NCI-H226 (cell line): ENCODE measurements at regions not wholly inside any gene's neighbourhood (a gene's known extent, or its start where the extent isn't known, plus 50 kb on each side); places are given as distances from the start of the nearest gene placed in this dataset.
"Not testable (repeated sequence)": the region's sequence is repeated elsewhere in the genome, so short reads cannot be mapped to it uniquely, and the experiment has no call there.

ENCODE experiments used
- DNase-seq: peaks from one replicate; pipeline ENCODE4 v3.0.0-alpha.2; 2015

DNA sequence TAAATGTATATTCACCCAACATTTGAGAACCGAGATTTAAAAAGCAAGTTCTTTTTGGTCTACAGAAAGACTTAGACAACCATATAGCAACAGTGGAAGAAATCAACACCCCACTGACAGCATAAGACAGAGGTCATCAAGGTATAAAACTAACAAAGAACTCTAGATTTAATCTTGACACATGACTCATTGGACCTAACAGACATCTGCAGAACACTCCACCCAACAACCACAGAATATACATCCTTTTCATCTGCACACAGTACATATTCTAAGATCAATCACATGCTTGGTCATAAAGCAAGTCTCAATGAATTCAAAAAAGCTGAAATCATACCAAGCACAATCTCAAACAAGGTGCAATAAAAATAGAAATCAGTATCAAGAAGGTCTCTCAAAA, 65.8 kb downstream of the SPIN4 start:
- no peak for DNase-seq

DNA sequence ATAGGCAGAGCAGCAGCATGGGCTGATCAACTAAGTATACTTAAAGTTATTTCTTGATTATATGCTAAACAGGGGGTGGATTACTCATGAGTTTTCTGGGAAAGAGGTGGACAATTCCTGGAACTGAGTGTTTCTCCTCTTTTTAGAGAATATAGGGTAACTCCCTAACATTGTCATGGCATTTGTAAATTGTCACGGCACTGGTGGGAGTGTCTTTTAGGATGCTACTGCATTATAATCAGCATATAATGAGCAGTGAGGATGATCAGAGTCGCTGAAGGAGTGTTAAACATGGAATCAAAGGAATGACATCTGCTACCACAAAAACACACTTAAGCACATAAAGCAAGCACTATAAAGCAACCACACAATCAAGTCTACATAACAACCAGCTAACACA, 66.5 kb downstream of the SPIN4 start:
- no peak for DNase-seq

DNA sequence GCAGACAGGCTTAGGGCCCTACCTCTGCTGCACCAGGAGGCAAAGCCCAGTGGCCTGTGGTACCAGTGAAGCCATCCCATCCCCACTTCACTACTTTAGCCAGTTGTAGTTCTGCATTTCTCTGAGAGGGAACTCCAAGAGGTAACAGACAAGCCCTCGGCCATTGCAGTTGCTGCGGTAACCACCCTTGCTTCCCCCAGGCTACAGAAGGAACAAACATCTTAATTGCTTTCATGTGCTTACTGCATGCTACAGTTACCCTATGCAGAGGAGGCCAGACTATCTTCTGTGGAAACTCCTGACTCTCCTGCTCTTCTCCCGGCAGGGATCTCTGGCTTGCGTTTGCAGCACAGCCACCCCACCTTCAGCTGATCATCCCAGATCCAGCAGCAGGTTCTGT, 67.8 kb downstream of the SPIN4 start:
- DNase-seq = no peak

DNA sequence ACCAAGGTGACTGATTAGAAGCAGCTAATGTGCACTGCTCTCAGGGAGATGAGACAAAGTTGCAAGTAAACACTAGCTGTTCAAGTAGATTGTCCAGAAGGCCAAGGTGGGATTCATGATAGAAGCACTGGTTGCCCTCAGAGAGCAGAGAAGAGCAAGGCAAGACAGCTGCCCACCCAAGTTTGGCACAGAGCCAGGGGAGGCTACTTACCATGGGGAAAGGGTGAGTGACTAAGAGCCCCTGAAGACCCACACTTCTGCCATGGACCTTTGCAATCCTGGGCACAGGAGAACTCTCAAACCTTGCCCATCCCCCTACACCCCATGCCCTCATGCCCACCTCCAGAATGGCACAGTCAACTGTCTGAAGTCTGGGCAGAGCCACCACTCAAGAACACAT, 68.3 kb downstream of the SPIN4 start:
- DNase-seq = no peak

DNA sequence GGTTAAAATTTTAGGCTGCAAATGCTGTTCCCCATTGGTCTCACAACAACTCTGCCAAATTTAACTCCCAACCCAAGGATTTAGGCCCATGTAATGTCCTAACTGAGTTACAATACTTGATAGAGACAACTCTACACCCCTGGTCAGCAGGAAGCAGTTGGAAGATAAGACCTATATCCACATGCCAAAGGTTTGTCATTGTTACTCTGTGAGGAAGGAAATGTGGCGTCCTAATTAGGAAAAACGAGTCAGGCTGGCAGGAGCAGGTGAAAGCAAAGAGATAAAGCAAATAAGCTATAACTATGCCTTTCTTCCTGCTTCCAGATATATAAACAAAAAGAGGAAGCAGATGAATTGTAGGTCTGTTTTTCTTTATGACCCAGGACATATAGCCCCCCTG, 69.1 kb downstream of the SPIN4 start:
- DNase-seq = no peak

DNA sequence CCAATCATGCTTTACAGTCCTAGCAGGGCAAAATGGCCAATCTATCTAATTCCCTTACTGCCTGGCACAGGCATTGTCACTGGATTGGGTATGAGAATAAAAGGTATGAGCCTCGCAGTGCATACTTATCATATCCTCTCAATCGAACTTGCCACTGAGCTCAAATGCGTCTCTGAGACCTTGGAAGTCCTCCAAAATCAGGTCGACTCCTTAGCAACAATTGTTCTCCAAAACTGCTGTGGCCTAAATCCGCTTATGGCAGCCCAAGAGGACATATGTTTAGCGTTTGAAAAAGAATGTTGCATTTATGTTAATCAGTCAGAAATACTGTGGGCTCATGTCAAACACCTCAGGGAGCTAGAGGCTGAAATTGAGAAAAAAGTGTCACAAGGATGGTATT, 69.7 kb downstream of the SPIN4 start:
- DNase-seq = no peak

DNA sequence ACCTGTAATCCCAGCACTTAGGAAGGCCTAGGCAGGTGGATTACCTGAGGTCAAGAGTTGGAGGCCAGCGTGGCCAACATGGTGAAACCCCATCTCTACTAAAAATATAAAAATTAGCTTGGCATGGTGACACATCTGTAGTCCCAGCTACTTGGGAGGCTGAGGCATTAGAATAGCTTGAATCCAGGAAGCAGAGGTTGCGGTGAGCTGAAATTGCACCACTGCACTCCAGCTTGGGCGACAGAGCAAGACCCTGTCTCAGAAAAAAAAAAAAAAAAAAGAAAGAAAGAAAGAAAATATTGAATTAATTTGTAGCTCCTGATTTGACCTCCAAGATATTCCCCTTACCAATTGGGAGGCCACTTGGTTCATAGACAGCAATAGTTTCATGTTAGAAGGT, 73.7 kb downstream of the SPIN4 start:
- not testable (repeated sequence) for DNase-seq

DNA sequence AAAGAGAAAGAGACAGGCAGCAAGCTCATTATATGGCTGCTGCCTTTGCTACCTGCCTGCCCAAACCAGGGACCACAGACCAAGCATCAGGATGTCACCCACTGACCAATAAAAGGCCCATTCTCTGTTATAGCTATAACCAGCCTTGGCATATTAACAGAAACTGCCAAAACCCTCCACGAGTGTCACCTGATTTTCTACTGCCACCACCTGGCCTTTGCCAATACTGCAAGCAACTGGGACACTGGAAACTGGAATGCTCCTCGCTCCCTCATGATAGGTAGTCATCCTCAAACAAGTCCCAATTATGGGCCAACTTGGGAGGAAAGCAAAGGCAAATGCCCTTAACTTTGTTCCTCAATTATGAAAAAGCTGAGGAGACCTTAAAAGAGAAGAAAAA, 76.0 kb downstream of the SPIN4 start:
- DNase-seq = no peak

DNA sequence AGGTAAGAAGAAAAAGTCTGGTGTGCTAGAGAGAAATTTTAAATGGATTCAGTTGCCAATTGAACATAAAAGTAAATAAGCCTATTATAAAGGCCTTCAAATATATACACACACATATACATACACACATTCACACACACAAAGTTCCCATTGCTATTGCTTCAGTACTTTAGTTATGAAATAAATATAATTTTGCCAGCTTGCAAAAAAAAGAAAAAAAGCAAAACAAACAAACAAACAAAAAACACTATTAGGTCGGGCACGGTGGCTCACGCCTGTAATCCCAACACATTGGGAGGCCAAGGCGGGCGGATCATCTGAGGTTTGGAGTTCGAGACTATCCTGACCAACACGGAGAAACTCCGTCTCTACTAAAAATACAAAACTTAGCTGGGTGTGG, 80.3 kb downstream of the SPIN4 start:
- no peak for DNase-seq

DNA sequence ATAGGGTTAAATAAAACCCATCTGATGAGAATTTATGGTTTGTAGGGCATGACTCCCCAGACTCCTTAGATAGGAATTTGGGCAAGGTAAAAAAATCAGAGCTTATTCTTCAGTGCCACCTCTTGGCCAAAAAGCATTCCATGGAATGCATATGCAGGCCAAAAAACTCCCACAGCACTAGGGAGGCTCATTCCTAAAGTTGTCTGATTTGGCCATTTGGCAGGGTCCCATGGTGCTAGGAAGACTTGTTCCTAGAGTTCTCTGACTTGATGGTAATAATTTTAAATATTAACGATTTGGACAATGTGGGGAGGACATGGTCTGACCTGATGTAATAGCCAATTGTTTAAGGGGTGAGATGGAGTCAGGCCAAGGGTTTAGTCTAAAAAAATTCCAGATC, 93.0 kb downstream of the SPIN4 start:
- DNase-seq = peak; percentile 46

DNA sequence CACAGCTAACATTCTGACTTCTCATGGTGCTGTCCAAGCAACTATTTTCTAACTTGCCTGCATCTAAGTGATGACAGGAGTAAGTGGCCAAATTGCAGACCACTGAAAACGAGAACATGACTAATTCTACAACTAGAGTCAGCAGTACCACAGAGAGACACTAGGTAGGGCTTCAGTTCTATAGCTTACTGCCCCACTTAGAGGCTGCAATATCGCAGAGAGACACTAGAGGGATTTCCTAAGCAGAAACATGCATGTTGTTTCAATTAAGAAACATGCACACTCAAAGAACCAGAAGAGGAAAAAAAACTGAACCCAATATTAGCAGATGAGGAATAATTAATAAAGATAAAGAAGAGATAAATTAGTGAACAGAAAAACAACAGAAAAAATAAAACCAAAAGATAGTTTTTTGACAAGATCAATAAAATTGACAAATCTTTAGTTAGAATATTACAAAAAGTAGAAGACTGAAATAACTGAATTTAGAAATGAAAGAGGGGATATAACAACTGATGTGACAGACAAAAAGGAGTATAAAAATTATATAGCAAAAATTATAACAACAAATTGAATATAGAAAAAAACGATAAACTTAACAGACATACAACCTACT, 100.8 kb downstream of the SPIN4 start:
- peak; percentile 46 for DNase-seq

DNA sequence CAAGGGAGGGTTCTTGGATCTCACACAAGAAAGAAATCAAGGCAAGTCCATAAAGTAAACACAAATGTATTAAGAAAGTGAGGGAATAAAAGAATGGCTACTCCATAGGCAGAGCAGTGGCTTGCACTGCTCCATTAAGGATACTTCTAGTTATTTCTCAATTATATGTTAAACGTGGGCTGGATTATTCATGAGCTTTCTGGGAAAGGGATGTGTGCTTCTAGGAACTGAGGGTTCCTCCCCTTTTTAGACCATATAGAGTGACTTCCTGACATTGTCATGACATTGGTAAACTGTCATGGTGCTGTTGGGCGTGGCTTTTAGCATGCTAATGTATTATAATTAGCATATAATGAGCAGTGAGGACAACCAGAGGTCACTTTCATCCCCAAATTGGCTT, 108.4 kb downstream of the SPIN4 start:
- not testable (repeated sequence) for DNase-seq

DNA sequence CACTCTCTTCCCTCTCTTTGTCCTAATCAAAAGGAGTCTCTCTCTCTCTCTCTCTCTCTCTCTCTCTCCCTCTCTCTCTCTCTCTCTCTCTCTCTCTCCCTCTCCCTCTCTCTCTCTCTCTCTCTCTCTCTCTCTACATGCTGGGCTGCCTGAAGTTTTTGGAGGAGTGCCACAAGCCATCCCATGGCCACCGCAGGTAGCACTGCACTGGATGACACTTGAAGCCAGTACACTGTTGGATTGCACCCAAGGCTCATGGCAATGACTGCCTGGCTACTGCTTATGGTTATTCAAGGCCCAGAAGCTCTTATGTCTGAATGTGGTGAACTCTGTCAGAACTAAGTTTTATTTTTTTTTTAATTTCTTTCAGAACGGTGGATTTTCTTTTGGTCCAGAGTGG, 115.2 kb downstream of the SPIN4 start:
- DNase-seq = not testable (repeated sequence)

DNA sequence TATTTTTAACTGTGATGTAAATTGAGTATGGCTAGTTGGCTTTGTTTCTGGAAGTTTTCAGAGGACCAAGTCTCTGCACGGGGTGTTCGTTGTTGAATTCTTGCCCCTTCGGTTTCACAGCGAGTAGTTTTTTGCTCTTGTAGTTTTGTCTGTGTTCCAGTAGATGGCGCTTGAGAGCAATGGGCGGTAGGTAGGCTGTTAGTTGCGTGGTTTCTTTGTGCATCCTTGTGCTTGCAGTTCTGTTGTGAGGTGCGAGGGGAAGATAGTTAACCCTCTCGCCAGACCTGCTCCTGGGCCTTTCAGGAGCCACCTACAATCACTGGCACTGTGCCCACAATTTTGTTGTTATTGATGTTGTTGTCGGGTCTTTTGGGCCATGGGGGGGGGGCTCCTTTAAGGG, 118.1 kb downstream of the SPIN4 start:
- not testable (repeated sequence) for DNase-seq

DNA sequence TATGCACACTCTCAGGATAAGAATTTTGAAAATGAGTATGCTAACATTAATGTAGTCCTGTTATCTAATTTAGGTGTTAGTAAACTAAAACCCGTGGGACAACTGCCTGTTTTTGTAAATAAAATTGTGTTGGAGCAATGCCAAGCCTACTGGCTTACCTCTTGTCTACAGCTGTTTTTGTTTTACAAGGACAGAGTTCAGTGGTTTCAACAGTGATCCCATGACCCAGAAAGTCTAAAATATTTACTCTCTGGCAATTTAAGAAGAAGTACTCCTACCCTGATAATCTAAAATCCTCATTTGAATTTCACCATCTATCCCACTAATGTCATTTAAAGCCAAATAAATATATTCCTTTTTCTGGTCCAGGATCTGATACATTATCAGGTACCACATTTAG, 132.9 kb downstream of the SPIN4 start:
- DNase-seq = not testable (repeated sequence)

DNA sequence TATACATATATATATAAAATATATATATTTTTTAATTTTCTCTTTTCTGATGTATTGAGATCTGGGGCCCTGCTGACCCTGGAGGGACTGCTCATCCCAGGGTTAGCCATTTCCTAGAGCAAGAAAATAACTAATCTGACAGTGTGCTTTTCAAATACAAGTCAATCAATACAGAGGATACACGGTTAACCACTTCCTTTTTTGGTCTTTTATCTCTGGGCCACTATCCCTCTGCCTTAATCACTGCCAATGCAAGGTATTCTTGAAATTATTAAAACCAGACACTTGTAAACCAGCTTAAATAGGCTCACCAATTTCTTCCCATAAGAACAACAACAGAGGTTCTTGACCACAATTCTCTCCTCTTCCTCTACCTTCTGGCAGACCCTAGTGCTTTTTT, 133.6 kb downstream of the SPIN4 start:
- not testable (repeated sequence) for DNase-seq

DNA sequence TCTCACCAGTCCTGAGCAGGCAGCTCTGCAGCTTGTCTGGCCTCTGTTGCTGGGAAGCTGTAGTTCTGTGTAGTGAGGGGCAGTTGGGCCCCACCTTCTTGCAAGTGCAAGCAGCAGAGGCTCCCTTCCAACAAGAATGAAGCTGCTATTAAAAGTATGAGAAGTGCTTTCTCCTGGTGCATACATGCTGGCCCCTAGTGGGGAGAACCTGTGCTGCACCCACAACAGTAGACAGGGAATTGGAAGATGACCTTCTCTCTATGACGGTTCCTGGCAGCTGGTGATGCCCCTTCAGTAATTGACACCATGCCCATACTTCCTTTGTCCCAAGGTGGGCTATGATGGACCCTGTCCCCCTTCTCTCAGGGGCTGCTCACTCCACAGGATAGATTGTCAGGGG, 141.5 kb downstream of the SPIN4 start:
- DNase-seq = not testable (repeated sequence)

DNA sequence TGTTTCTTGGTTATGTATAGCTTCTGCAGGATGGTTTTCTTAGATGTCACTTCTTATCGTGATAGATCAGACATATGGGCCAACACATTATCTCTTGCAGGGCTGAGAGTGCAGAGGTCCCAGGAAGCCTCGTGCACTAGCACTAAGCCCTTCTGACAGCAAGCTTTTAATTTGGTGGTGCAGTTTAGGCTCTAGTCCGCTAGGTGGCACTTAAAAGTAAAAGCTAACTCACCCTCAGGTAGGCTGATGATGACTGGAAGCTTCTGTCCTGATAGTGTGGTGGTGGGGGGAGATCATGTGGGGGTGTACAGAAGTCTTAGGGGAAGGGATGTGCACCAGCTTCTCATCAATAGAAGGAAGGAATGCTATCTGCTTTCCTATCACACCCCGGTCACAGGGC, 142.0 kb downstream of the SPIN4 start:
- DNase-seq = not testable (repeated sequence)

DNA sequence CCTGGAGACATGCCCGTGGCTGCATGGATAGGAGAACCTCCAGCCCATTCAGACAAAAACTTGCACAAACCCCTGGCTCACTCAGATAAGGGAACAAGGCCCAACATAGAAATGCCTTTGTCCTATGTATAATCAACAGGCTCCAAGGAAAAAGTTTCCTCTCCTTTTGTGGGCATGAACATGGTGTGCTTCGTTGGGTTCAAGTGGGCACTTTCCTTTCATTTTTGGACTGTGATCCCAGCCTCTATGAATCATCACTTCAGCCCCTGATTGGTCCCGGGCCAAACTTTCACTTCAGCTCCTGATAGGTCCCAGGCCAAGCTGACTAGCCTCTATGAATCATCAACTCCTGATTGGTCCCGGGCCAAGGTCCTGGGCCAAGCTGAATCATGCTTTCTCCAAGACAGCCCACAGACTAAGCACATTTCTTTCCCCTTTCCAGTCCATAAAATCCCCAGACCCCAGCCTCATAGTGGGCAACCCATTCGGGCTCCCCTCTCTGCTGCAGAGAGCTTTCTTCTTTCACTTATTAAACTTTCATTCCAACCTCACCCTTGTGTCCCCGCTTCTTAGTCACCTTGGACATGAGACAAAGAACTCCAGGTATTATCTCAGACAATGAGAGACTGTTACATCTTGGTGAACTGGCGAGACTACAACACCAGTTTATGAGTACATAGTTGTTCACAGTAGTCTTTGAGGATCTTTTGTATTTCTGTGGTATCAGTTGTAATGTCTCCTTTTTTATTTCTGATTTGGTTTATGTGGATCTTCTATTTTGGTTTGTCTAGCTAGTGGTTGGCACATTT, 146.7 kb downstream of the SPIN4 start:
- DNase-seq = not testable (repeated sequence)

DNA sequence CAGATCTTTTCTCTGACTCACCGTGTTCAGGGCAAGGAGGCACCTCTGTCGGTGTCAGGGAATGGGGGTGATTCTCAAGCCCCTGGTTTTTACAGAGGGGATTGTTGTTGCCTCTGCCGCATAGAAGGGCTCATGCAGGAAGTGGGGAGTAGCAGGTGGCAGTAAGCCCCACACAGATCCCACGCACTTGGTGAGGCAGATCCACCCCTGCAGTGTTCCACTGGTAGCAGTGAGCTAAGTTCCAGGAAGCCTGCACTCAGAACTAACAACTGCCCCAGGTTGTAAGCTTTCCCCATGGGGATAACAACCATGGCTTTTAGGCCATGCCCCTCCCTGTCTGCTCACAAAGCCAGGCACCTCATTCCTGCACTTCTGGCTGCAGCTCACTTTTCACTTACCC, 149.1 kb downstream of the SPIN4 start:
- not testable (repeated sequence) for DNase-seq

DNA sequence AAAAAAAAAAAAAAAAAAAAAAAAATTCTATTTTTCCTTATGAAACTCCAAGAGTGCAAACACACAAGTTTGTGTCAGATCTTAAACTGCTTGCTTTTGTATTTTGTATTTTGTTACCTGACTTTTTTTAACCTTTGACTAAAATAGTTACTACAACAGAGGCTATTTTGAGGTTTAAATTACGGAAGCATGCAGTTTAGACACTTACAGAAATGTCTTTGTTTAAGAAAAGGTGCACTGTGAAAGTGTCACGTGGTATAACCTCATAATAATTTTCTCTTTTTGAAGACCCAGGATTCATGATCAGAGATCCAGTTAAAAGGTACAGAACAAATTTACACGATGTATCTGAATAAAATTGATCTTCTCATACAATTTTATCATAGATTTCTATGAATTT, 152.4 kb downstream of the SPIN4 start:
- not testable (repeated sequence) for DNase-seq

DNA sequence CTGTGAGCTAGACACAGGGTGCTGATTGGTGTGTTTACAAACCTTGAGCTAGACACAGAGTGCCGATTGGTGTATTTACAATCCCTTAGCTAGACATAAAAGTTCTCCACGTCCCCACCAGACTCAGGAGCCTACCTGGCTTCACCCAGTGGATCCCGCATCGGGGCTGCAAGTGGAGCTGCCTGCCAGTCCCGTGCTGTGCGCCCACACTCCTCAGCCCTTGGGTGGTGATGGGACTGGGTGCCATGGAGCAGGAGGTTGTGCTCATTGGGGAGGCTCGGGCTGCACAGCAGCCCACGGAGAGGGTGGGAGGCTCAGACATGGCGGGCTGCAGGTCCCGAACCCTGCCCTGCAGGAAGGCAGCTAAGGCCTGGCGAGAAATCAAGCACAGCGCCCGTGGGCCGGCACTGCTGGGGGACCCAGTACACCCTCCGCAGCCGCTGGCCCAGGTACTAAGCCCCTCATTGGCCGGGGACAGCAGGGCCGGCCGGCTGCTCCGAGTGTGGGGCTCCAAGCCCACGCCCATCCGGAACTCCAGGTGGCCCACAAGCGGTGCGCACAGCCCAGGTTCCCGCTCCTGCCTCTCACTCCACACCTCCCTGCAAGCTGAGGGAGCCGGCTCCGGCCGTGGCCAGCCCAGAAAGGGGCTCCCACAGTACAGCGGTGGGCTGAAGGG, 158.6 kb downstream of the SPIN4 start:
- not testable (repeated sequence) for DNase-seq

DNA sequence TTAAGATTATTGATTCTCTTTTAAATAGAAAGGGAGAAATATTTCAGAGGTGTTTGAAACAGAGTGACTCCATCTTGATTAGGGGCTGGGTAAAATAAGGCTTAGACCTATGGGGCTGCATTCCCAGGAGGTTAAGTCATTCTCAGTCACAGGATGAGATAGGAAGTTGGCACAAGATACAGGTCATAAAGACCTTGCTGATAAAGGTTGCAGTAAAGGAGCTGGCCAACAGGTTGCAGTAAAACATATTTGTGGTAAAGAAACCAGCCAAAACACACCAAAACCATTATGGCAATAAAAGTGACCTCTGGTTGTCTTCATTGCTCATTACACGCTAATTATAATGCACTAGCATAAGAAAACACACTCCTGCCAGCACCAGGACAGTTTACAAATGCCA, 165.0 kb downstream of the SPIN4 start:
- DNase-seq = peak; percentile 69

DNA sequence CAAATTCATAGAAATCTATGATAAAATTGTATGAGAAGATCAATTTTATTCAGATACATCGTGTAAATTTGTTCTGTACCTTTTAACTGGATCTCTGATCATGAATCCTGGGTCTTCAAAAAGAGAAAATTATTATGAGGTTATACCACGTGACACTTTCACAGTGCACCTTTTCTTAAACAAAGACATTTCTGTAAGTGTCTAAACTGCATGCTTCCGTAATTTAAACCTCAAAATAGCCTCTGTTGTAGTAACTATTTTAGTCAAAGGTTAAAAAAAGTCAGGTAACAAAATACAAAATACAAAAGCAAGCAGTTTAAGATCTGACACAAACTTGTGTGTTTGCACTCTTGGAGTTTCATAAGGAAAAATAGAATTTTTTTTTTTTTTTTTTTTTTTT, 171.3 kb downstream of the SPIN4 start:
- DNase-seq = not testable (repeated sequence)
